SK-N-SH (cell line): ENCODE measurements at regions not wholly inside any gene's neighbourhood (a gene's known extent, or its start where the extent isn't known, plus 50 kb on each side); places are given as distances from the start of the nearest gene placed in this dataset.

Source experiments
- CTCF ChIA-PET: fragments of 300-600, 350-600 bp; formaldehyde crosslinking; extraction: SDS; loops from one replicate; lab custom pipeline; 2021; lab: Yijun Ruan, JAX
- POLR2A ChIA-PET: fragments of 350-600 bp; sonication (Branson Sonifier 250); formaldehyde crosslinking; extraction: SDS; loops from one replicate; lab custom pipeline; 2020; ENCODE audit warnings: antibody characterized with exemption, inconsistent platforms; lab: Yijun Ruan, JAX
- DNase-seq: peaks from one replicate; pipeline ENCODE4 v3.0.0; 2012
- H2AFZ ChIP-seq: fragments of 200-600 bp; sonication (generic); 2 replicates; pipeline ENCODE4 v1.8.1; 2016; ENCODE audit warnings: antibody characterized with exemption, mild to moderate bottlenecking, low read depth
- H3F3A ChIP-seq: fragments of 200-600 bp; sonication (generic); replicated peaks from 2 replicates; pipeline ENCODE3; 2016; ENCODE audit warnings: antibody characterized with exemption, mild to moderate bottlenecking; ENCODE audit not compliant: insufficient read depth
- H3K27ac ChIP-seq, 2 experiments: fragments of 200-500 bp in 1 of 2; fragments of 200-600 bp in 1 of 2; sonication (Bioruptor generic) in 1 of 2; sonication (generic), shearing (Covaris generic) in 1 of 2; 2 replicates each; pipeline versions ENCODE4 v1.5.1 to v1.6.1; 2014 to 2016; ENCODE audit warnings: low read depth in 2 of 2, inconsistent platforms in 1 of 2, low read length in 1 of 2, mild to moderate bottlenecking in 1 of 2, mixed read lengths in 1 of 2
- H3K27me3 ChIP-seq: fragments of 200-600 bp; sonication (generic), shearing (Covaris generic); 2 replicates; pipeline ENCODE4 v1.6.1; 2016; ENCODE audit warnings: mixed run types; ENCODE audit not compliant: insufficient read depth
- H3K36me3 ChIP-seq, 2 experiments: fragments of 200-500 bp in 1 of 2; fragments of 200-600 bp in 1 of 2; sonication (Bioruptor generic) in 1 of 2; sonication (generic) in 1 of 2; replicated peaks in 1 of 2; 2 replicates each; pipeline versions ENCODE3 to v1.5.1; 2014 to 2016; ENCODE audit warnings: low read length in 1 of 2, mild to moderate bottlenecking in 1 of 2; ENCODE audit not compliant: insufficient read depth in 2 of 2, control insufficient read depth in 1 of 2
- H3K4me1 ChIP-seq, 2 experiments: fragments of 200-500 bp in 1 of 2; fragments of 200-600 bp in 1 of 2; sonication (Bioruptor generic) in 1 of 2; sonication (generic), shearing (Covaris generic) in 1 of 2; 2 replicates each; pipeline versions ENCODE4 v1.5.1 to v1.6.1; 2014 to 2016; ENCODE audit warnings: low read depth in 1 of 2, low read length in 1 of 2, mixed run types in 1 of 2; ENCODE audit not compliant: insufficient read depth in 2 of 2, control insufficient read depth in 1 of 2
- H3K4me2 ChIP-seq: fragments of 200-600 bp; sonication (generic), shearing (Covaris generic); 2 replicates; pipeline ENCODE4 v1.6.1; 2017; ENCODE audit warnings: mixed run types
- H3K4me3 ChIP-seq, 2 experiments: fragments of 200-500 bp in 1 of 2; fragments of 200-600 bp in 1 of 2; sonication (Bioruptor generic) in 1 of 2; sonication (generic), shearing (Covaris generic) in 1 of 2; 2 replicates each; pipeline versions ENCODE4 v1.5.1 to v1.8.1; 2014 to 2016; ENCODE audit warnings: low read depth in 2 of 2, inconsistent platforms in 1 of 2, low read length in 1 of 2, mild to moderate bottlenecking in 1 of 2, mixed read lengths in 1 of 2, moderate library complexity in 1 of 2
- H3K79me2 ChIP-seq: fragments of 200-600 bp; sonication (generic); 2 replicates; pipeline ENCODE4 v1.8.1; 2017; ENCODE audit warnings: mild to moderate bottlenecking; ENCODE audit not compliant: insufficient read depth
- H3K9ac ChIP-seq: fragments of 200-600 bp; sonication (generic); 2 replicates; pipeline ENCODE4 v1.6.1; 2017; ENCODE audit warnings: mixed run types
- H3K9me2 ChIP-seq: fragments of 200-600 bp; sonication (generic); 2 replicates; pipeline ENCODE4 v1.6.1; 2017; ENCODE audit warnings: mixed run types
- H3K9me3 ChIP-seq: fragments of 200-600 bp; sonication (generic); 2 replicates; pipeline ENCODE4 v1.6.1; 2017; ENCODE audit warnings: mixed run types, mild to moderate bottlenecking, moderate library complexity
- H4K20me1 ChIP-seq: fragments of 200-600 bp; sonication (generic); 2 replicates; pipeline ENCODE4 v1.6.1; 2017; ENCODE audit warnings: mild to moderate bottlenecking, mixed run types; ENCODE audit not compliant: insufficient read depth
- EZH2phosphoT487 ChIP-seq: fragments of 200-600 bp; sonication (generic); IDR thresholded peaks from 2 replicates; pipeline ENCODE4 v1.6.1; 2017; ENCODE audit warnings: low read depth, mixed run types, mild to moderate bottlenecking, antibody characterized with exemption, moderate library complexity, borderline replicate concordance
- MAX ChIP-seq: IDR thresholded peaks from 2 replicates; pipeline ENCODE4 v1.4.0; 2012; ENCODE audit warnings: low read depth
- MEF2A ChIP-seq: IDR thresholded peaks from 2 replicates; pipeline ENCODE4 v1.4.0; 2012; ENCODE audit warnings: low read depth, borderline replicate concordance
- NRF1 ChIP-seq: IDR thresholded peaks from 2 replicates; pipeline ENCODE4 v1.6.1; 2012; ENCODE audit warnings: low read depth, mild to moderate bottlenecking, low read length
- RAD21 ChIP-seq: IDR thresholded peaks from 2 replicates; pipeline ENCODE4 v1.6.1; 2012; ENCODE audit warnings: mild to moderate bottlenecking, low read length
- REST ChIP-seq: IDR thresholded peaks from 2 replicates; pipeline ENCODE4 v1.6.1; 2012; ENCODE audit warnings: mild to moderate bottlenecking, low read depth, low read length, moderate library complexity
- RFX5 ChIP-seq: IDR thresholded peaks from 2 replicates; pipeline ENCODE4 v1.6.1; 2012; ENCODE audit warnings: mild to moderate bottlenecking, improper control_type of control experiment, low read length
- YY1 ChIP-seq: IDR thresholded peaks from 2 replicates; pipeline ENCODE4 v1.4.0; 2012; ENCODE audit warnings: low read depth, mild to moderate bottlenecking
- ZBTB33 ChIP-seq: IDR thresholded peaks from 2 replicates; pipeline ENCODE4 v1.4.0; 2012; ENCODE audit warnings: low read depth, borderline replicate concordance
- WGBS: methylation state at CpG from one replicate; pipeline ENCODE4 v1.1.6; 2017; ENCODE audit warnings: low lambda C conversion rate; 5-methylcytosine and 5-hydroxymethylcytosine counted together

GRCh38 chr18:61946449-61946848 lies 53.6 kb upstream of the RNF152 start:
- Histone ChIP-seq H3K9me2 (no peaks in the 10 kb centered on the region), H3K4me2 (no peak overlapping the region), H3K36me3 (no peaks in the 10 kb centered on the region), H3K4me3 (no peak overlapping the region), H3F3A (peaks cover 10% of the 10 kb centered on the region), H2AFZ (no peak overlapping the region), H4K20me1 (no peaks in the 10 kb centered on the region), H3K4me1 (peaks cover 2 to 4% of the 10 kb centered on the region in 2 experiments; a peak in 3 of 4 replicates), H3K9me3 (no peaks in the 10 kb centered on the region), H3K27ac (no peak overlapping the region), H3K27me3 (no peaks in the 10 kb centered on the region), H3K9ac (no peak overlapping the region), H3K79me2 (no peaks in the 10 kb centered on the region)
- ChIA-PET CTCF (no interaction called here), POLR2A (no interaction called here)
- WGBS = 93% methylated on average over 3 of the region's 3 CpGs
- DNase-seq = no peak
- TF ChIP-seq ZBTB33 = no peak
- TF ChIP-seq MAX = no peak
- TF ChIP-seq RFX5 = no peak
- TF ChIP-seq NRF1 = no peak
- TF ChIP-seq YY1 = no peak

- peaks cover 5% of the 10 kb centered on the region for H3F3A ChIP-seq
- WGBS = 81% methylated on average over 3 of the region's 3 CpGs
- DNase-seq = no peak
- H3K4me2 ChIP-seq = no peak overlapping the region
- ChIA-PET CTCF (interaction anchor here (1.3 kb wide), 1 partner anchor 8 kb away, joined by 5 read pairs; no protein-coding TSS in a partner anchor), POLR2A (no interaction called here)
- no peaks in the 10 kb centered on the region for H3K9me2 ChIP-seq
- H2AFZ ChIP-seq = no peak overlapping the region
- no peak overlapping the region for H3K27ac ChIP-seq
- no peaks in the 10 kb centered on the region for H3K36me3 ChIP-seq
- no peak overlapping the region for H3K9ac ChIP-seq
- no peaks in the 10 kb centered on the region for H4K20me1 ChIP-seq
- no peak overlapping the region for H3K4me3 ChIP-seq
- H3K79me2 ChIP-seq = no peaks in the 10 kb centered on the region
- no peaks in the 10 kb centered on the region for H3K9me3 ChIP-seq
- H3K27me3 ChIP-seq = no peaks in the 10 kb centered on the region
- H3K4me1 ChIP-seq = peaks cover 2 to 4% of the 10 kb centered on the region in 2 experiments; a peak in 3 of 4 replicates
- TF ChIP-seq MEF2A (no peak), EZH2phosphoT487 (no peak), REST (no peak), RAD21 (no peak)
Observed at GRCh38 chr18:61943175-61943964, 50.6 kb upstream of the RNF152 start.
